GM19395 (cell line): ENCODE measurements at regions not wholly inside any gene's neighbourhood (a gene's known extent, or its start where the extent isn't known, plus 50 kb on each side); places are given as distances from the start of the nearest gene placed in this dataset.
"Not testable (repeated sequence)": the region's sequence is repeated elsewhere in the genome, so short reads cannot be mapped to it uniquely, and the experiment has no call there.

Source experiments
- ATAC-seq: cut with Tn5 transposase; IDR thresholded peaks from one replicate; pipeline ENCODE4 v1.9.1; 2021; ENCODE audit warnings: mild to moderate bottlenecking, moderate library complexity; ENCODE audit not compliant: unreplicated experiment

DNA sequence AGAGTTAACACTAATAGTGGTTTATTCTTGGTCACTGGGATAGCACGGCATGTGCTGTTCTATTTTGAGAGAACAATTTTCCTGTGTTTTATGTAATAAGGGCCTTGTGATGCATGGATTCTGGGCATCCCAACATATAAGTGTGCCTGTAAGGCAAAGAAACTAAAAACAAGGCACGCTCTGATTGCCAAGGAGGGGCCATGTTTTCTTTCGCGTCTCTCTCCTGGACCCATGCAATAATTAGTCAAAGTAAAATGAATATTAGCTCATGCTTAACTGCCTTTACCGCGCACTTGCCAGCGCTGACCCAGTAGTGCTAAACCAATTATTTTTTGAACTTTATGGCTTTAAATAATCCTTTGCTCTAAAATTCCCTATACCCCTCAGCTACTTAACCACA, 140.9 kb downstream of the PSAT1 start:
- no peak for ATAC-seq

DNA sequence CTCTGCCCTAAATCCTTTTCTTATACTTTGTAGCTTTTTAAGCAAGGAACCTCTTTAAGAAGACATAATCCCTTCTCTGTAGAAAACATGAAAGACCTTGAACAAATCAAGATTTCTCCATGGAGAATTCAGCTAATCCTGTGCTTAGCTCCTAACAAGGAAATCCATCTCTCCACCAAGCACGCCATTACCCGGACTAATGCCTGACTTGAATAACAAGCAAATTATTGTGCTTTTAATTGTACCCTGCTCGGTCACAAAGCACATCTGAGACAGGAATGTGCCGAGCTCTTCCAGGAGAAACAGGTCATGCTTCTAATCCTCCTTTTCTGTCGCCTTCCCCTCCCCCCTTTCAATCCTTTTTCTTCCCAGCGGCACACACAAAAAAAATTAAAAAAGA, 141.3 kb downstream of the PSAT1 start:
- ATAC-seq = no peak

DNA sequence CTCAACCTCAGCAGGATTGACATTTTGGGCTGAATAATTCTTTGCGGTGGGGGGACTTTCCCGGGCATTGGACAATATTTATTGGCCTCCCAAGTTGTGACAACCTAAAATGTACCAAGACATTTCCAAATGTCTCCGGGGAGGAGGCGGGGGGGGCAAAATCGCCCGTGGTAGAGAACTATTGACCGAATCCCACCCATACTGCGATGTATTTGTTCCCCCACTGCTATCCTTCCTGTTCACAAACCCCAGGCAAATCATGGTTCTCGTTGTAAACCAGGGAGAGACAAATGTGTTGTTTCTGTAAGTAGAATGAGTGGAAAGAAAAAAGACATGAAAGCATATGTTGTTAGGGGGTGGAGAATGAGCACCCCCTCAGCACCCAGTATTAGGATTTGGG, 141.9 kb downstream of the PSAT1 start:
- no peak for ATAC-seq

DNA sequence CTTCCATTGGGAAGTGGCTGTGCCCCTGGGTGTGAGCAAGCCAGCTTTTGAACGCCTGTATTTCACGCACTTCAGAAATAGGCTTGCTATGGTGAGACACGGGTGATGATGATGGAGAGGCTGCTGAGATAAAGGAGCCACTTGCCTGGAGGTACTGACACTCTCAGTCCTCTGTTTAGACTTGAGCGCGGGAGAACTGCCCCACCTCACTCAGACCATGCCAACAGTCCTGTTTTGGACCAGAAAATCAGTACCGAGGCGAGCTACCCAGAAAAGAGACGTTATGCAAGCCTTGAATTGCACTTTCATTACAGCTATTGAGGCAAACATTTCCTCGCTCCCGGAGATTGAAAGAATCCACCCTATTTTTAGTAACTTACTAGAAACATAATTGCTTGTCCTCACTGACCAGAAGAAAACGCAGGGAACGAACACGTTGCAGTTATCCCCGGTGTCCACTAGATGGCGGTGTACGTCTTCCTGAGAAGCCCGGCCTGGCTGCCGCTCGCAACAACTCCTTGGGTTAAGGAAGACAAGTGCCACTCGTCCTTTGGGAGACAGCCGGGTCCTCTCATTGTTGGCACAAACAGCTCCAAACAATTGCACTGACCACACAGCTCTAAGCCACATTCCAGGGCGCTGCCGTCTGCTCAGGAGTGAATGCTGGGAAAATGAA, 142.4 kb downstream of the PSAT1 start:
- ATAC-seq = peak; percentile 98

DNA sequence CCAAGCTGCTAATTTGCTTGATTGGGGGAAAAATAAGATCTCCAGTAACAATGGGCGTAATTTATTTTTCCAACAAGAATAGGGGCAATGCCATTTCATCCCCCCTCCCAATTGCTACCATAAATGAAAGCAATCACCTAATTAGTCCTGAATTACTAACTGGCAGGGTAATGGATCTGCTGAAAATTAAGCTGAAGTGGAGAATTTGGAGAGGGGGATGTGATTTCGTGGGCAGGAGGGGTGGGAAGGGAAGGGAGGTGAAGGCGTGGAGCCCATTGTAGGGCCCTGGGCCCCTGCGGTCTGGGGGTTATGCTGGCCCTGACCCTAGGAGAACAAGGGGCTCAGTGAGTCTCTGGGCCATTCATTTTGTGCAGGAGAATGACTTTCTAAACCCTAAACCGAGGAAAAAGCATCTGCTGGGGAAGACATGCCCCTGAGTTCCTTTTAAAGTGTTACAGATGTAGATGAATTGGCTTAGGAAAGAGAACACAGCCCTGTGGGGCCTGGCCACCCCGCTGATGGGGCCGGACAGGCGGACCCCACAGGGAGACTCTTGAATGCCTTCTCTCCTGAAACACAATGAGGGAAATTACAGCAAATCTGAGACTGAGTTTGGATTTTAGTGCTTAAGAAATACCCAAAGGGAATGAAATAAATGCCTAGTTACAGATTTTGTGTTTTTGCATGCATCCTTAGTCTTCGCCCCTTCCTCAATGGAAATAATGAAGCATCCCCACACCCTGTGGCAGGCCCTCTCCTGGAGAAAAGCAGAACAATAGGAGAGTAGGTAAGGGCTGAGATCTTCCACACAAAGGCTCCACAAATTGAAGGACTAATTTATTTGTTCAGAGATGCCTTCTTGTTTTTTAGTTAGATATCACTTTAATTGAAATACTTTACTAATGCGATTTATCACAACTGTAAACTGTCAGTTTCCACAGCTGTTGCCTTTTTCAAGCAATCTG, 143.2 kb downstream of the PSAT1 start:
- peak; percentile 12 for ATAC-seq

DNA sequence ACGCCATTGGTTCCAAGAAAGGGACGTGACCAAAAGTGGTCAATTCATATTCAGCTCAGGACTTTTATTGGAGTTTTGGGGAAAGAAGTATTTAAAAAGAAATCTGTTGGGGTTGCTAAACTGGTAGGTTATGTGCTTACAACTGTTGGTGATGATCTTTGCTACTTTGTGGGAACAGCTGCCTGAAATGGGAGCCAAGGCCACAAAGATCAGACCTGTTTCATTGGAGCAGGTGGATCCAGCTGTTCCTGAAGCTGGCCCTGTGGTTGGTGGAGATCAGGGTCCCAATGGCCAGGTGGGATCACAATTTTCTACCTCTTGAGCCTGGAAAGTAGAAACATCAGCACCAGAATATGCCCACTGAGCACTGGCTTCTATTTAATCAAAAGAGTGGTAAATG, 144.5 kb downstream of the PSAT1 start:
- ATAC-seq = no peak

DNA sequence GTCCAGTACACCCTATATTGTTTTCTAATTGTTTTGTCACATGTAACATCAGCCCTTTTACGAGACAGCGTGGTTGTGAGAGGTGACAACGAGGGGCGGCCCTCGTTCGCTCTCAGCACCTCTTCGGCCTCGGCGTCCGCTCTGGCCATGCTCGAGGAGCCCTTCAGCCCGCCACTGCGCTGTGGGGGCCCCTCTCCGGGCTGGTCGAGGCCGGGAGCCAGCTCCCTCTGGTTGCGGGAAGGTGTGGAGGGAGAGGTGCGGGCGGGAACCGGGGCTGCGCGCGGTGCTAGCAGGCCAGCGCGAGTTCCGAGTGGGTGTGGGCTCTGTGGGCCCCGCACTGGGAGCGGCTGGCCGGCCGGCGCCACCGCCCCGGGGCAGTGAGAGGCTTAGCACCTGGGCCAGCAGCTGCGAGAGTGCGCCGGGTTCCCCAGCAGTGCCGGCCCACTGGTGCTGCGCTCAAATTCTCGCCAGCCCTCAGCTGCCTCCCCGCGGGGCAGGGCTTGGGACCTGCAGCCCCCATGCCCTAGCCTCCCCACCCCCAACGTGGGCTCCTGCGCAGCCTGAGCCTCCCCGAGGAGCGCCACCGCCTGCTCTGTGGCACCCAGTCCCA, 145.0 kb downstream of the PSAT1 start:
- no peak for ATAC-seq

DNA sequence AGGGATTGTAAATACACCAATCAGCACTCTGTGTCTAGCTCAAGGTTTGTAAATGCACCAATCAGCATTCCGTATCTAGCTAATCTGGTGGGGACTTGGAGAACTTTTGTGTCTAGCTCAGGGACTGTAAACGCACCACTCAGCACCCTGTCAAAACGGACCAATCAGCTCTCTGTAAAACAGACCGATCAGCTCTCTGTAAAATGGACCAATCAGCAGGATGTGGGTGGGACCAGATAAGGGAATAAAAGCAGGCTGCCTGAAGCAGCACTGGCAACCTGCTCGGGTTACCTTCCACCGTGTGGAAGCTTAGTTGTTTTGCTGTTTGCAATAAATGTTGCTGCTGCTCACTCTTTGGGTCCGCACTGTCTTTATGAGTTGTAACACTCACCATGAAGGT, 145.7 kb downstream of the PSAT1 start:
- ATAC-seq = not testable (repeated sequence)

DNA sequence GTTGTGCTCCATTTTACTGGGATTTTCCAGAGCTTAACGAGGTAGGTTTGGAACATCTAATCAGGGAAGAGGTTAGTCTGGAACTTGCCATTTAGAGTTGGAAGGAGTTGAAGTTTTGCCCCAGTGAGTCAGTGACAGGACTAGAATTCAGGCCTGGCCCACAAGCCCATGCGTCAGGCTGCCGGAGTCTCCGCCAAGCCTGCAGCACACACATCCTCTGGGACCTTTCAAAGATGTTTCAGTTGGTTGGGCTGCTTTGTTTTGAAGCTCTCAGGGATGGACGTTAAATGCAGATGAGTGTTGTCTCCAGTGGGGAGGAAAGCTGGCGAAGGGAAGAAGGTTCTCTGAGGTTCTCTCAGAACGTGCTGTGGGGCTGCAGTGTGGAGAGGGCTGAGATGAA, 147.0 kb downstream of the PSAT1 start:
- ATAC-seq = no peak

DNA sequence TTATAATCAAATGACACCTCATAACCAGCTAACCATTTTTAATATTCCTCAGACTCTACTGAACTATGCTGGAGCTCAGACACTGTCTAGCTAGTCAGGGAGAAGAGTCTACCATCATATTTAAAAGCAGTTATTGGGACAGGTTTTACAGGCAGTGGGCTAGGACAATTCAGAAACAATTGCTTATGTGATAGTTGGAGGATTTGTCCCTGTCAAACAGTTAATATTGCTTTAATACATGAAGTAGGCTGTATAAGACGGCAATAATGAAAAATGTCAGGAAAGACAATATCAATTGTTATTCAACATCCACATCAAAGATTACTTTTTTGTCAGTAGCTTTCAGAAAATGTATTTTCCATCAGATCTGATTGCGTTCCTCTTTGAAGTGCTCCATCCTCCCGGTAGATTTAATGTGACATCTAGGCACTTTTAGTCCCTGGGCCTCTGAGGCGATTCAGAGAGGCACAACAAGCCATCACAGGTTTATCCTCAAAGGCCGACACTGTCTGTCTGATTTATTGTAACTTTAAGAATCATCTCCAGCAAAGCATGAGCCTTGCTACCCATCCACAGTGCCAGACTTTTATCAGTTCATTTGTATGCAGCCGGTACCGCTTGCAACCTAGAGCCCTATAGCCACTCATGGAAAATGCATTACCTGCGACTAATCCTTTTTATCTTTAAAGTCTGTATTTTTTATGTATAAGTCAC, 152.2 kb downstream of the PSAT1 start:
- ATAC-seq = no peak

DNA sequence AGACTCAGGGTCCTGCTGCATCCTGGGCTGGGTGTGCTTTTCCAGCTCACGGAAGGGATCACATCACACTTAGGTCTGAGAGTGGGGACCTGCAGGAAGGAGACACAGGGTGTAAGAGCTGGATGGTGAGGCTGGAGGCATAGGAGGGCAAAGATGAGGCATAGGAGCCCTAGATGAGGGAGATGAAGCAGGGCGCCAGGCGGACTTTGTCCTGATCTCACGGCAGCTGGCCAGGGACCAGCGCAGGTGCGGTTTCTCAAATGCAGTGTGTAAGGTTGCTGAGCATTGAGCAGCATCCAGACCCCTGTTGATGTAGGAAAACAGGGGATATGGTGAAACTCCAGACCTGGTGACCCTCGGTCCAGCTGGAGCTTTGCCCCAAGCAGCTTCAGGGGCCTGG, 156.5 kb downstream of the PSAT1 start:
- ATAC-seq = no peak

DNA sequence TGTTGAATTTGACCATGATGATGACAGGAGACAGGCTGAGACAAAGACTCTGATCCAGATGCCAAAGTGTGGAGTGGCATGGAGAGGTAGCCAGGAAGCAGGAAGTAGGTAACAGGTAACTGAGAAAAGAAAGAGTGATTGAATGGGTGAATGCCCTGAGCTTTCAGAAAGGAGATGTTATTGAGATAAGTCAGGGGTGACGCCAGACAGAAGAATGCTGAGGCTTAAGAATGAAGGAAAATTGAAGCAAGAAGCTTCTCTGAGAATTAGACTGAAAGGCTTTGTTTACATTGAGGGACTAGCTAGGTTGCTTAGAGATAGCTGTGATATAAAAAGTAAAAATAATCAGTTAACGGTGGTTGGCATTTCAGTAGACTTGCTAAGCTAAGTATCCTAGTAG, 165.7 kb downstream of the PSAT1 start:
- no peak for ATAC-seq

DNA sequence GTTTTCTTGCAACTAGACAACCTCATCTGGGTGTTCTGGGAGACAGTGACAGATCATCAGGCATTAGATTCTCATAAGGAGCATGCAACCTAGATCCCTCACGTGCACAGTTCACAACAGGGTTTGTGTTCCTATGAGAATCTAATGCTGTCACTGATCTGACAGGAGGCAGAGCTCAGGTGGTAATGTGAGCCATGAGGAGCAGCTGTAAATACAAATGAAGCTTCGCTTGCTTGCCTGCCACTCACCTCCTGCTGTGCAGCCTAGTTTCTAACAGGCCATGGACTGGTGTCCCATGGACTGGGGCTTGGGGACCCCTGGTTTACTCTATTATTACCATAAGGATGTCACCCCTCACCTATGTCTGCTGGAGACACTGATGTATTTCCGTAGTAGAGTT, 166.8 kb downstream of the PSAT1 start:
- no peak for ATAC-seq

DNA sequence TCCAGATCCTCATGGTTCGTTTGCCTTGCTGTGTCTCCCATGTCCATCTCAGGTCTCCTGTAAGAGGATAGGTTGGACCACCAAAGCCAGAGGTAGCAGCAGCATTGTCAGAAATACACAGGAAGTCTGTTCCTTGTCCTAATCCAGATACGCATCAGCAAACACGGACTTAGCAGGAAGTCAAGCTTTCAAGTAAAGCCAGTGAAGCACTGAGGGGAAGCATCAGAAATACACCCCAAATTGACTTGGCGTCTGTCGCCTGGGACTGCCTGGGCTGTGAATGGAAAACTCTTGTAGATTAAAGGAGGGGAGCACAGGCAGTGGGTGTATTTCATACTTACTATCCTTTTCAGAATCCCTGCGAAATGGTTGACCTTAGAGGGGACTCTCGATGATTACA, 171.3 kb downstream of the PSAT1 start:
- ATAC-seq = no peak

DNA sequence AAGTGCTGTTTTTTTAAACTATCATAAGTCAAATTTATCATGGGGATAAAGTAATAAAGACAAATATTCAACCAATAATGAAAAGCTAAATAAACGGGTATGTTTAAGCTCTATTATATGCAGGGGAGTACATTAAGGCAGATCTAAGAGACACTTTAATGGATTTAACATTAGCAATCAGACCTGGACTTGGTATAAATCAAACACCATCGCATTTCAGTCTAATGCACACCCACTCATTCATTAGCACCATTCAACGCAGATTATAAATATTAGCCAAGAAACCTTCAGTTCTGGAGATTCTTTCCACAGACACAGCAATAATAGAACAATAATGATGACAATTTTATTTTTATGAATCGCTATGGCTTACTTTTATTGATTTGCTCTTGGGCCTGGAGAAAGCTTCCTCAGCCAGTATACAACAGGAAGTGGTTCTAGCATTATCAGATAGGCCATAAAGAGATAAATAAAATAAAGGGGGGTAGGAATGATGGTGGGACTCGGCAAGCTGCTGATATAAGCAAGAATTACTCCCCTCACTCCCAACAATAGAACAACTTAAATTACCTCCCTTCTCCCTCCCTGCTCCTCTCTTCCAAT, 172.2 kb downstream of the PSAT1 start:
- no peak for ATAC-seq

DNA sequence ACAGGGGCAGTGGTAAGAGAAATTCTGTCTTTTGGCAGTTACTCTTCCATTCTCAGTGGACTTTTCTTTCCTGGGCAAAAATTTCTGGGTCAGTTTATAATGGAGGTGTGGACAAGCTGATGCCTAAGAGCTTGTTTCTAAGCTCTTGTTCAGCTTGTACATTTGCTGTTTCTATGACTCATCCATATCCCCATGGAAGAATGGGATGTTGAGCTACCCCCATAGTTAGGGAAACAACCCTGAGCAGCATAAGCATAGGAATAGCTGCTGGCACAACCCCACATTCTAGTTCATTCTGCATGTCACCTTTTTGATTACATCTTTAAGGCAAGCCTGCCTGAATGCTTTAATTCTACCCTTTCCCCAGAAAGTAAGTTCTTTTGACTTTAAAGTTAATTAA, 173.3 kb downstream of the PSAT1 start:
- no peak for ATAC-seq

DNA sequence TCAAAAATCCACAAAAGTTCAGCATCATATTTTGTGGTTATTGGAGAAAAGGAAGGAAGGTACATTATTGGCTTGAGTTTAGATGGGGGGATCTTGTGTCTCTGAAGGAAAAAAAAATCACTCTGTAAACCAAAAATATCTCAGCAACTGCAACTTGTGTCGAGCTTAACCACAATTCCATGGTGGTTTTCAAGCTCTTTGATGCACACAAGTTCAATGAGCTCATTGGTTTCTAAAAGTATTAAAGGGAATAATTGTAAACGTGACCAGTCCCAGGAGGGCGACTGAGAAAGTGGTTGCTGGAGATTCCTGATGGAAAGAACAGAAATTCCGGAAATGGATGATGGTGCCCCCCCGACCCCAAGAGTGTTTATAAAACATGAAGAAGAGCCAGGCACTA, 173.8 kb downstream of the PSAT1 start:
- no peak for ATAC-seq

DNA sequence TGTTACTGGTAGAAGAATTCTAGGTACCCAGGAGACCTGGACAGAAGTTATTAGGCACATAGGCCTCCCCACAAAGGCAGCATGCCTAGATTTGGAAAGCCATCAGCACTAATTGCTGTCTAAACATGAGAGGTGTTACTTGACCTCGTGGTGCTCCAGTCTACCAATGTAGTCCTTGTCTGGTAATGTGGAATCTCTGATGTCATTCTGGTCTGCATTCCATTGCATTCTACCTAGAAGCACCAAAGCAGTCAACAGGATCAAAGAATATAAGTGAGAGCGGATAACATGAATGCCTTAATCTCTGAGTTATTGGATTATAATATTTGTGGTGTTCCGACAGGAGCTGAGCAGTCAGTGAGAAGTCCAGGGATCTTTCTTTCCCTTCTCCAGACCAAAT, 175.2 kb downstream of the PSAT1 start:
- ATAC-seq = no peak

DNA sequence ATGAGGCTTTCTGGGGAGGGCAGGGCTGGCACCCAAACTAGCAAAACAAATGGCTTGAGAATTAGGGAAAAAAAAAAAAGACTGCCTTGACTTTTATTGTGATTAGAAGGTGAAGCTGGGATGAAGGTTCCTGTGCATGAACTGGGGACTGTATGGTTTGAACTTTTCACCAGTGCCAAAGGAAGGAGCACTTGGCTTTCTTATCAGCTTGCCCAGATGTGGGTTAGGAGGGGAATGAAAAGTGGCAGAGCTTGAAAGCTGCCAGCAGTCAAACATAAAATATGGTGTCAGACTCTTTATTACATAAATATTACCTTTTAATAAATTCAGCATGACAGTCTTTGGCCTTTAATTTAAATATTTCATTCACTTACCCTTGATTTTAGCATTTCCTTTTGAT, 182.5 kb downstream of the PSAT1 start:
- ATAC-seq = no peak

DNA sequence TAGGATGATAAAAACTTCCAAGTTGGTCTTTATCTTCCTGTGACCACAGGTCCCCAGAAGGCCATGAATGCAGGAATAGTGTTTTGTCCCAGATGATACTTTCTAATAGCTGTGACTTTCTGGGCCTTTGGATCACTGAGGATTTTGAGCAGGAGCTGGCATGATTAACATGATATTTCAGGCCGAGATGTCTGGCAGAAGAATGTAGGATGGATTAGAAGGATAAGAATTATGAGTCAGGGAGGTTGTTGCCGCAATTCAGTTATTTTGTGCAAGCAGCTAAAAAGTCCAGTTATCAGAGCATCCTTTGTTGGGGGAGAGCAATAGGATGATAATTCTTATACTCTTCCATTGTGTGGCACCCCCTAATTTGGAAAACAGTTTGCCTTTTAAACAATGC, 189.7 kb downstream of the PSAT1 start:
- no peak for ATAC-seq

DNA sequence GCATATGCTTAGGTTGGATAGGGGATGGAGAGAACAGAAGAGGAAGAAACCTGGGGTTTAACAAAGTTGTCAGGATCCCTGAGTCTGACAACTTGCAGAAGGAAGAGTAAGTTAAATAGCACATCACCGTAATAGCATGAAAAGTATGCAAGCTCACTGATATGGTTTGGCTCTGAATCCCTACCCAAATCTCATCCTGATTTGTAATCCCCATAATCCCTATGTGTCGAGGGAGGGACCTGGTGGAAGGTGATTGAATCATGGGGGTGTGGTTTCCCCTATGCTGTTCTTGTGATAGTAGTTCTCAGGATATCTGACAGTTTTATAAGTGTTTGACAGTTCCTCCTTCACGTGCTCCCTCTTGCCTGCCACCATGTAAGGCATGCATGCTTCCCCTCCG, 193.3 kb downstream of the PSAT1 start:
- ATAC-seq = no peak
